ENCODE measurements at regions not wholly inside any gene's neighbourhood (a gene's known extent, or its start where the extent isn't known, plus 50 kb on each side); places are given as distances from the start of the nearest gene placed in this dataset.
"Not testable (repeated sequence)": the region's sequence is repeated elsewhere in the genome, so short reads cannot be mapped to it uniquely, and the experiment has no call there.

DNA sequence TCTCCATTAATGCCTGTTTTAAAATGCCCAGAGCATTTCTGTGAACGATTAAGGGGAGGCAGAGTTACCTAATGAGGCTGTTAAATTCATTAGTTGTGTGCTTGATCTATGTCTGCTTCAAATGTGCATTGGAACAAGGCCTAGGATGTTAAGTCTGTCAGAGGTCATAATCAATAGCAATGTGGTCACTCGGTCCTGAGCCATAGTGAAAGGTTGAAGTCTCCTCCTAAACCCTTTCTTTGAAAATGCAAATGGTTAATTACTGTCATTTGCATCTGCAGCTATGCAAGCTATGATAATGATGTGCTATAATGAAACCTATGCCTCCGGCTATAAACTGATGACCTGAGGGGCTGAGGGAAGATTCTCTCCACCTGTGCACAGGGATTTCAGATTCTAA lies 114.2 kb upstream of the NR5A2 start:
- FAIRE-seq (no peak), DNase-seq (ENCODE audit: insufficient read length, low spot score) (no peak)

DNA sequence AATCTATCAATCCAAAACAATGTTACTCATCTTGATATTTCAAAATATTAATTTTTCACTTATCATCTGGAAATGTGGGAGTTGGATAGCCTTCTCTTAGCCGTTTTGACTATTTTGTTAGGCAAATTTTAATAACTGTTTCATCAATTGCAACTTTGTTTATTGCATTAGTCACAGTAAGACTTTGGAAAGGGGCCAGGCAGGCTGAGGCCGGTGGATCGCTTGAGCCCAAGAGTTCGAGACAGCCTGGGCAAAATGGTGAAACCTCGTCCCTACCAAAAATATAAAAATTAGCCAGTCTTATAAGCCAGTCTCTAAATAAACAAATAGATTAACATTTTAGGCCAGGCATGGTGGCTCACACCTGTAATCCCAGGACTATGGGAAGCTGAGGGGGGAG lies 113.0 kb upstream of the NR5A2 start:
- DNase-seq (ENCODE audit: insufficient read length, low spot score), result no peak
- no peak for FAIRE-seq

DNA sequence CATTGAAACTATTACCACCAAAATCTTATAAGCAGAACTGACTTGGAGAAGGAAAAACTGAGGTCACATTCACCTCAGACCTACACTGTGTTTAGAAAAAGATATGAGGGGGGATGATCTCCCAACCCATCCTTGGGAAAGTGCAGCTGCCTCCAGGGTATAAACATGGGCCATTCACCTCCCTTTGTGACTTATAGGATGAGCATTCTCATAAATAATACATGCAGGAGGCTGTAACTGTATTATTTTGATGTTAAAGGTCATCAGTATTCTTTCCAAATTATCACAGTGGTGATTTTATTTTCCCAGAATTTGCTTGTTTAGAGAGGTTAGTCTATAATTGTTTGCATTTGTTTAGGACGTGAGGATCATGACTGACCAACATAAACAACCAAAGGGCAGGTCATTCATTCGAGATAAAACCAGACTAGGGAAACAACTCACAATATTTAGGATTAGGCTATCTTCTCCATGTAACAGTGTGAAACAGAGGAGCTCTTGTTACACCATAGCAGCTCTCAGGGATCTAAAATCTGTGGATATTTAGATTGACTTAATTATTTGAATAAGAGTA lies 109.2 kb upstream of the NR5A2 start:
- DNase-seq (ENCODE audit: insufficient read length, low spot score) (no peak), FAIRE-seq (no peak)

DNA sequence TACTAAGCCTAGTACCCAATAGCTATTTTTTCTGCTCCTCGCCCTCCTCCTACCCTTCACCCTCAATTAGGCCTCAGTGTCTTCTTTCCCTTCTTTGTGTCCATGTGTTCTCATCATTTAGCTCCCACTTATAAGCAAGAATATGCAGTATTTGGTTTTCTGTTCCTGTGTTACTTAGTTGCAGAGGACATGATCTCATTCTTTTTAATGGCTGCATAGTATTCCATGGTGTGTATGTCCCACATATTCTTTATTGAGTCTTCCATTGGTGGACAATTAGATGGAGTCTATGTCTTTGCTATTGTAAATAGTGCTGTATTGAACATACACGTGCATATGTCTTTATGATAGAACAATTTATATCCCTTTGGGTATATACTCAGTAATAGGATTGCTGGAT lies 106.9 kb upstream of the NR5A2 start:
- DNase-seq (ENCODE audit: insufficient read length, low spot score), result no peak
- no peak for FAIRE-seq

DNA sequence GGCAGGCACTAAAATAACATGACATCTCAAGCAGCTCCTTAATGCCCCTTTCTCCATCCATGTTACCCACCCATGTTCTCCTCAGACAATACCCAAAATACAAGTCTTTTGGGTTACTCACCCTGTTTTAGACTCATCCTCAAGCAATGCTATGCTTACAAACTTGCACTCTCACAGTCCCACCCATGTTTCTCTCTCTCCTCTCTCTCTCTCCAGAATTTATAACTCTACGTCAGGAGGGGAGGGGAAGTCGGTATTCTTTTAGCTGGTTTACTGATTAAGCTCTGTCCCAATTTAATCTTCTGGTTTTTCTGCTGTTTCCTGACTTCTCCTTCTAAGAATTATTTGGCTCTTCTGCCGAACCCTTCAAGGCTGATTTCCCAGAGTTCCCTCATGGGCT lies 98.0 kb upstream of the NR5A2 start:
- DNase-seq (ENCODE audit: insufficient read length, low spot score), result no peak
- no peak for FAIRE-seq

DNA sequence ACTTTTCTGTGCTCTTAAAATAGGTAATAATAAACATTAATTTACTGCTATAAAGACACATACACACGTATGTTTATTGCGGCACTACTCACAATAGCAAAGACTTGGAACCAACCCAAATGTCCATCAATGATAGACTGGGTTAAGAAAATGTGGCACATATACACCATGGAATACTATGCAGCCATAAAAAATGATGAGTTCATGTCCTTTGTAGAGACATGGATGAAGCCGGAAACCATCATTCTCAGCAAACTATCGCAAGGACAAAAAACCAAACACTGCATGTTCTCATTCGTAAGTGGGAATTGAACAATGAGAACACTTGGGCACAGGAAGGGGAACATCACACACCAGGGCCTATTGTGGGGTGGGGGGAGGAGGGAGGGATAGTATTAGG lies 97.4 kb upstream of the NR5A2 start:
- not testable (repeated sequence) for FAIRE-seq; DNase-seq (ENCODE audit: insufficient read length, low spot score)

DNA sequence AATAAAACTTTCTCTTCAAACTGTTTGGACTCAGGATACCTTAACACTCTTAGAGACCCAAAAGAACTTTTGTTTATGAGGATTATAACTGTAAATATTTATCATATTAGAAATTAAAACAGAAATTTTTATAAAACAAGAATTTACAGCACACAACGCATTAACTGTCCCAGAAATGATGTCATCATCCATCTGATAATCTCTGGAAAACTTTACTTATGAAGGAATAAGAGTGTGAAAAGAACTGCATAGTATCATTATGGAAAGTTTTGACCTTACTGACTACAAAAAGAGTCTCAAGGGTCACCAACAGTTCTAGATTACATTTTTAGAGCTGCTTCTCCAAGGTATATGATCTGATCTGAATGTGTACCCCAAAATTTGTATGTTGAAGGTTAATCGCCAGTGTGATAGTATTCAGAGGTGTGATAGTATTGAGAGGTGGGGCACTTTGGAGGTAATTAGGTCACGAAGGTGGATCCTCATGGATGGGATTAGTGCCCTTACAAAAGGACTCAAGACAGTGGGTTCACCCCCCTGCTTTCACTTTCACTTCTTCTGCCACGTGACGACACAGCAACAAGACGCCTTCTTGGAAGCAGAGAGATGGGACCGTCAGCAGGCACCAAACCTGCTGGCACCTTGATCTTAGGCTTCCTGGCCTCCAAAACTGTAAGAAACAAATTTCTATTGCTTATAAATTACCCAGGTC lies 95.7 kb upstream of the NR5A2 start:
- DNase-seq (ENCODE audit: insufficient read length, low spot score) (no peak), FAIRE-seq (no peak)

DNA sequence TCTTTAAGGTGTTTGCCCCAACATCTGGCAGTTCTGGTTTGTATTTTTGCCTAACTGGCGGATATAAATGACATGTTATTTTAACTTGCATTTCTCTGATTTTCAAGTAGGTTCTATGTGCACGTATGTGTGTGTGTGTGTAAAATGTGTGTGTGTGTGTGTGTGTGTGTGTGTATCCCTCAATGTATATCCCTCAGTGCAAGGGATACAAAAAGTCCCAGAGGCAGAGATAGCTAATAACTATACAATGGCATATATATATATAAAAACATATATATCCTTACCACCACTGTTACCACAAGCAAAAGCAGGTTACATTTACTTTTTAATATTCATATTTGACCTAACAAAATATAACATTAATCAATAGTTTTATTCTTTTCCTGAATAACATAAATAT lies 95.0 kb upstream of the NR5A2 start:
- FAIRE-seq, result no peak

DNA sequence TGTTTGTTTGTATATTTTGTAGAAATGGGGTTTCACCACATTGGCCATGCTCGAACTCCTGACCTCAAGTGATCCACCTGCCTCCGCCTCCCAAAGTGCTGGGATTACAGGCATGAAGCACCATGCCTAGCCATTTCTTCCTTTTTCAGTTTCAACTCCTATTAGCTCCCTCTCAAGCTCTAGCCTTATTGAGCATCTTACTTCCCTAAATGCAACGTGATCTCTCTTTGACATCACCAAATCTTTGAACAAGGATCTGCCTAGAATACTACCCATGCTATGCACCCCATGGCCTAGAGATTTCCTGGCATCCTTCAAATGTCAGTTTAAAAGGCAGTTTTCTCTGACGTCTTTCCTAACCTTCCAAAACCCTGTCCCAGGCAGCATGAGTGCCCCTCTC lies 91.1 kb upstream of the NR5A2 start:
- DNase-seq (ENCODE audit: insufficient read length, low spot score) (no peak), FAIRE-seq (no peak)

More for the DNA sequence above, 95.0 kb upstream of the NR5A2 start:
- no peak for DNase-seq (ENCODE audit: insufficient read length, low spot score)

DNA sequence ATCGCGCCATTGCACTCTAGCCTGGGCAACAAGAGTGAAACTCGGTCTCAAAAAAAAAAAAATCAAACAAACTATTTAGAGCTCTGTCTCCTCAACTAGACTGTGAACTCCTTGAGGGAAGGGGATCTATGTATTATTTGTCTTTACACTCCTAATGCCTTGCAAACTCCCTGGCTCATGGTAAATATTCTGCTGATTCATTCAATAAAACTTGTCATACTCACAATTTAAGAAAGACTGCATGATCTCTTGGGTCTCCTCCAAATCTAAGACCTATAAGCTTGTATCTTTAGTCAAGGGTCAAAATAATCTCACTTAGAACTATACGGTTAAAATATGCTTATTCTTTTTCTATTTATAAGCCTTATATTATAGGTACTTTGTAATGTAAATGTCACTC lies 90.3 kb upstream of the NR5A2 start:
- DNase-seq (ENCODE audit: insufficient read length, low spot score) (no peak), FAIRE-seq (no peak)

DNA sequence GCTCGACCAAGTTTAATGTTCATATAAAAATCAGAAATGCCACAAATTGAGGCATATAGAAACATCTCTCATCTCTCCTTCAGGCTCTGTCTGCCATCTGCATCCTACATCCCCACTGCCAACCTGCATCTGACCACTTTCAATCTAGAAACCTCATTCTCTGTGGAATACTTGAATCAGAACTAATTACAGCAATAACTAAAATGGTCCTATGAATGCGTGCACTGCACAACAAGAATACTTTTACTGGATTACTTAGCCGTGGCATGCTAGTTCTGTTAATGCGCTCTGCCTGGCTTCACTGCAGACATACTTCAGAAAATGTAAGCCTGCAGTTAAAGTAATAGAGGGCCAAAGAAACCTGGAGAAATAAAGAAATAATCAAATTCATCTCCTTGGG lies 89.8 kb upstream of the NR5A2 start:
- no peak for DNase-seq (ENCODE audit: insufficient read length, low spot score)
- no peak for FAIRE-seq

DNA sequence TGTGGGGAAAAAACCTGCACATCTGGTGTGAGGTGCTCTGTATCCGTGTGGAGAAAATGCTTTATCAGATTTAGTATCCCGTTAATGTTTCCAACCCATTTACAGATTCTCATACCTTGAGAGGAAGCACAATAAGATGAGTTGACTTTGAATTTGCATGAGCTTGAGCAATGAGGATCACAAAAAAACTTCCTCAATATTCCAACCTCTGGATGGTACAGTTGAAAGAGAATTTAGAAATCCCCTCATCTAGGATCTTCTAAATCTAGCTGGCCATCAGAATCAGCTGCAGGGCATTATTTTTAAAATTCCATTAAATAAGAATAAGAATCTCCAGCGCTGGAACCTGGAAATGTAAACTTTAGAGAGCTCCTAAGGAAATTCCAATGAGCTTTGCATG lies 82.5 kb upstream of the NR5A2 start:
- FAIRE-seq (no peak), DNase-seq (ENCODE audit: insufficient read length, low spot score) (no peak)

DNA sequence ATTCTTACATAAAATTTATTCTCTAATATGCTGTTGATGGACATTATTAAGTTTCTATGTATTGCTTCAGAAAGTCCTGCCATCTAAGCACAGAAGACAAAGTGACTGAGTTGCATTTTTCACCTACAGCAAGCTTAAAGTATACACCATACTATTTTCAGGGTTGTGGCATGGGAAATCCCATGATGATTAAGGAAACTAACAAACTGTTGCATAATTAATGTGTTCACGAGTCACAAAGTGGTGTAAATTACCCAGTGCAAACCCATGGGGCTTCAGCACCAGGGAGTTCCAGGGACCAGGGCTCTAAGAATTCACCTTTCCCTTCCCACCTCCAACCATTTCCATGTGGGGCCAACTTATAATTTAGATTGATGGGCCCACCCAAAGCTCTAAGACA lies 81.9 kb upstream of the NR5A2 start:
- FAIRE-seq (no peak), DNase-seq (ENCODE audit: insufficient read length, low spot score) (no peak)

DNA sequence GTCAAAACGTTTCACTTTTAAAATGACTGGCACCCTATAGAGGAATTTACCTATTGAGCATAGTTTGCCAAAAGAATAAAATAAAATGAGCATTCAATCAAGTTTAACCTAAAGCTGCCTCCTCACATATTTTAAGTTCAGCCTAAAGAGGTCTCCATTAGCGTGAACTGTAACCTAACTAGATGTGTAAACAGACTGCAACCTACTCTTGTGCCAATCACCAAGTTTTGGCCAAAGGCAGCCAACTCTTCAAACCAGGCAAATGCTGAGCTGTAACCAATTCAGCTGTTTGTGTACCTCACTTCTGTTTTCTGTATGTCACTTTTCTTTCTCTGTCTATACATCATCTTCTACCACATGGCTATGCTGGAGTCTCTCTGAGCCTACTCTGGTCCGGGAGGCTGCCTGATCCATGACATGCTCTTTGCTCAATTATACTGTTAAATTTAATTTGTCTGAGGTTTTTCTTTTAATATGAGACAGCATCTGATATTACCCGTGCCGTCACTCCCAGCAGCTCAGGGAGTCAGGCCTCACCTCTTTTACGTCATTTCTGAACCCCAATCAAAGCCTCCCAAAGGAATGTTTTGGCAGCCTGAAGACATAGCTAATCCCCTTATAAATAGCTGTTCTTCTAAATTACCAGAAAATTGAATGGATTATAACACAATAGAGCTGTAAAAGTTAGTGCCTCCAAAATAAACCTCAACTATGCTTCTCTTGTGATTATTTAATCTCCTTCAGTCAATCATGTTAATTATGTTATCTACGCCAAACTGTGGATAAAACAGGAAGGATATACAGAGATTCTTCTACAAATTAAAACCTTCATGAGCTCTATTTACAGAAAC lies 81.0 kb upstream of the NR5A2 start:
- DNase-seq (ENCODE audit: insufficient read length, low spot score) (no peak), FAIRE-seq (no peak)

DNA sequence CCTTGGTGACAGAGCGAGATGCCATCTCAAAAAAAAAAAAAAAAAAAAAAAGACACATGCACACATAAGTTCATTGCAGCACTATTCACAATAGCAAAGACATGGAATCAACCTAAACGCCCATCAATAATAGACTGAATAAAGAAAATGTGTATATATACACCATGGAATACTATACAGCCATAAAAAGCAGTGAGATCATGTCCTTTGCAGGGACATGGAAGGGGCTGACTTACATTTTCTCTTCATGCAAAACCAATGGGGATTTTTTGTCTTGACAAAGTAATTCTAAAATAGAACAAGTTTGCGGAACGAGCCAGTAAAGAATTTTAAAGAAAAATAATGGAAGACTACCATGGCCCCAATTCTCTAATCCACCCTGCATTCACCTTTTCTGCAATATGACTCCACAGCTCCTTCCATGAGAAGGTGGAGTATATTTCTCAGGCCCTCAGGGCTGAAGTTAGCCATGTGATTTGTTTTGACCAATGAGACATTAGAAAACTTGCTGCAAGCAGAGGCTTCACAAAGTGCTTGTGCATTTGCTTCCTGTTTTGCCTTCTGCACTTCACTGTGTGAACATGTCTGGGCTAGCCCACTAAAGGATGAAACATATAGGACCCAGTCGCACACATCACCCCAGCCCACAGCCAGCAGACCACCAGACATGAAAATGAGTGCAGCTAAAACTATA lies 78.8 kb upstream of the NR5A2 start:
- no peak for FAIRE-seq
- no peak for DNase-seq (ENCODE audit: insufficient read length, low spot score)

DNA sequence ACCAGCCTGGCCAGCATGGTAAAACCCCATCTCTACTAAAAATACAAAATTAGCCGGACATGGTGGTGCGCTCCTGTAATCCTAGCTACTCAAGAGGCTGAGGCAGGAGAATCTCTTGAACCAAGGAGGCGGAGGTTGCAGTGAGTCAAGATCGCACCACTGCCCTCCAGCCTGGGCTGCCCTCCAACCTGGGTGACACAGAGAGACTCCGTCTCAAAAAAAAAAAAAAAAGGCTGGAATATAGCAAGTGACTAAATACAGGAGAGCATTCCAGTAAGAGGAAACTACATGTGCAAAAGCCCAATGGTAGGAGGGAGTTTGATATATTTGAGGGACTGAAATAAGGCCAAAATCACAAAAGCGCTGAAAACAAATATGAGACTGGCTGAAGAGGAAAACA lies 76.5 kb upstream of the NR5A2 start:
- not testable (repeated sequence) for DNase-seq (ENCODE audit: insufficient read length, low spot score); FAIRE-seq

DNA sequence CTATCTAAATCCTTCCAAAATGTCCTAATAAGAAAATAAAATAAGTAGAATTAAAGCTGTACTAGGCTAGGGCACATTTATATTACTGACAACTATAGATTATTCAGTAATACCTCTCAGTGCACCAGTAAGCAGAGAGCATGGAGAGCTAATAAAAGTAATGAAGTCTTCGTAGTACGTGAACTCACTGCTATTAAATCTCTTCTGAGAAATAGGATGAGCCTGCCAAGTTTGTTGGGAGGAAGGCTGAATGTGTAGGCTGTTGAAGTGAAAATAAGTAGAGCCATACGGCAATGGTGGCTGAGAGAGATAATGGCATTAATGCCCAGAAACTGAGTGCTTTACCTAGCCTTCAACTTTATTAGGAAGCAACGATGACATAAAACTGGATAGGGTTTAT lies 73.9 kb upstream of the NR5A2 start:
- no peak for DNase-seq (ENCODE audit: insufficient read length, low spot score)
- FAIRE-seq, result no peak

DNA sequence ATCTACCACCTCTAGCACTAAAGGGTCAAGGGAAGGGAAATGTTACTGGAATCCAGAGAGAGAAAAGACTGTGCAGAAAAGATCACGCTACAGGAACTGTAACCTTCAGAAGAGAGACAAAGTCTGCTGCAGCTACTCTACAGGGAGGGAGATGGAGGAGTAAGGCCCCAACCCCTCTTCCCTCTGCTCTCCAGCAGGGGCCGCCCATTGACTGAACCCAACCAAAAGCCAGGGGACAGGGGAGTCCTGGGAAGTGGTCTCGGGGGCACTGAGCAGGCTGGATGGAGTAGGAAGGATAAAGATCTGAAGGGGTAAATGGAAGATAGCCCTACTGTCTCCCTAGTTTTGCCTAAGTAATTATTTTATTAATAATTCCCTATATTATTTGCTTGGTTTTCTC lies 72.8 kb upstream of the NR5A2 start:
- FAIRE-seq, result no peak
- peak; percentile 15 for DNase-seq (ENCODE audit: insufficient read length, low spot score)

DNA sequence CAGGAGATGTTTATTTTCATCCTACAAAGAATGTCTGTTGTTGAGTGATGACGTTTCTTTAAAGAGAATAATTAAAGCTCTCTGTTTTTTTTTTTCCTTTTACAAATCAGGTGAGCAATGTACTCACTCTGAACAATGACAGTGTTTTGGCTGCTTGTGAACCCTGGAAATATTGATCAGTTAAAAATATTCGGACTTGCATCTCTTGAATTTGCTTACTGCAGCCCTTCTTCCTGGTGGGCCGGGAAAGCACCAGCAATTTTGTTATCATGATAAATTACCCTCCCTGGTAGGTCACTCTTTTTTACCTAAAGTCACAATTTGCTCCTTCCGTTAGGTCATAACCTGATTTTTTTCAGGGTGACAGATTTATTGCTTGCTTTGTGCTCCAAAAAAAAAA lies 72.3 kb upstream of the NR5A2 start:
- DNase-seq (ENCODE audit: insufficient read length, low spot score) (no peak), FAIRE-seq (no peak)

DNA sequence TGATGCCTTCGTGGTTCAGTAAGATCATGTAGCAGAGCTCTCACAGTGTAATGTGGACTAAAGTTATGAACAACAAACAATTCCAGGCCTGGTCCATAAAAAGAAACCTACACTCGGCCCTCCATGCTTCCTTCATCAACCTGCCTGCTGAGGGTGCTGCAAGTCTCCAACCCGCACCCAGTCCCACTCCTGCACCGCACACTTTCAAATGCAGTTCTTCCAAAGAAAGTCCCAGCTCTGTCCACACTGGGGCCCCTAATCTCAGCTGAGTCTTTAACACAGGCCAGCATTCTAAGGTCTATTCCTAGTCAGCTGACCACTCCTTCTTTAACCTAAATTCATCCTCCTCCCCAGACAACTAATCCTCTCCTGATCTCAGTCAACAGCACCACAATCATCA lies 71.5 kb upstream of the NR5A2 start:
- no peak for FAIRE-seq
- no peak for DNase-seq (ENCODE audit: insufficient read length, low spot score)

DNA sequence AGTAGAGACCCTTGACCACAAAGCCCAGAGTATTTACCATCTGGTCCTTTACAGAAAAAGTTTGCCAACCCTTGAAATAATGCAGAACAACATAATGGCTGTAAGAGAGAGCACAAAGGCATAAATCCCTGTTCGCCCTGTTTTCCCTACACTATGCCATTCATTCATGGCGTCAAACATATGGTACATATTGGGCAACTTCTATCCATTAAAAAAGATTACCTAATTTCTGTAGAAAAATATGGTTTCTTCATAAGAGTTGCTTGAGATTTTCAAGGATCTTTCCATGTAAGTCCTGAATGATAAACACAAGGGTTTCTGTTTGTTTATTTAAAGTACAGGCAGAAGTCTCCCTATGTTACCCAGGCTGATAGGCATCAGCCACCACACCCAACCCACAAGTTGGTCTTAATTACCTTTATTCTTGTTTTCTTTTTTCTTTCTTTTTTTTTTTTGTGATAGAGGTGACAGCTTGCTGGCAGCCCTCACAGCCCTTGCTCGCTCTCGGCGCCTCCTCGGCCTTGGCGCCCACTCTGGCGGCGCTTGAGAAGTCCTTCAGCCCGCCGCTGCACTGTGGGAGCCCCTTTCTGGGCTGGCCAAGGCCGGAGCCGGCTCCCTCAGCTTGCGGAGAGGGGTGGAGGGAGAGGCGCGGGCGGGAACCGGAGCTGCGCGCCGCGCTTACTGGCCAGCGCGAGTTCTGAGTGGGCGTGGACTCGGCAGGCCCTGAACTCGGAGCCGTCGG lies 68.3 kb upstream of the NR5A2 start:
- no peak for DNase-seq (ENCODE audit: insufficient read length, low spot score)
- no peak for FAIRE-seq

All from GM19239 (cell line).